Sigmoid colon (tissue), 3 donors: ENCODE measurements at regions not wholly inside any gene's neighbourhood (a gene's known extent, or its start where the extent isn't known, plus 50 kb on each side); places are given as distances from the start of the nearest gene placed in this dataset.

Source experiments
- POLR2A ChIP-seq, 2 donors: fragments of 450-650 bp; IDR thresholded peaks; one replicate each; pipeline ENCODE4 v1.6.1; 2016; ENCODE audit warnings: antibody characterized with exemption in 2 of 2, mild to moderate bottlenecking in 2 of 2, moderate library complexity in 2 of 2
- TF ChIP-seq, protein P1 (sequence below), 4 experiments: fragments of 450-650 bp in 3 of 4; fragments of 200-600 bp in 1 of 4; IDR thresholded peaks; one replicate each; pipeline ENCODE4 v1.5.1; 2016 to 2019; ENCODE audit warnings: antibody characterized with exemption in 4 of 4, mild to moderate bottlenecking in 3 of 4, moderate library complexity in 2 of 4

GRCh38 chr5:117519957-117520500 lies 945.4 kb upstream of the SEMA6A start:
- TF ChIP-seq, protein P1, sequence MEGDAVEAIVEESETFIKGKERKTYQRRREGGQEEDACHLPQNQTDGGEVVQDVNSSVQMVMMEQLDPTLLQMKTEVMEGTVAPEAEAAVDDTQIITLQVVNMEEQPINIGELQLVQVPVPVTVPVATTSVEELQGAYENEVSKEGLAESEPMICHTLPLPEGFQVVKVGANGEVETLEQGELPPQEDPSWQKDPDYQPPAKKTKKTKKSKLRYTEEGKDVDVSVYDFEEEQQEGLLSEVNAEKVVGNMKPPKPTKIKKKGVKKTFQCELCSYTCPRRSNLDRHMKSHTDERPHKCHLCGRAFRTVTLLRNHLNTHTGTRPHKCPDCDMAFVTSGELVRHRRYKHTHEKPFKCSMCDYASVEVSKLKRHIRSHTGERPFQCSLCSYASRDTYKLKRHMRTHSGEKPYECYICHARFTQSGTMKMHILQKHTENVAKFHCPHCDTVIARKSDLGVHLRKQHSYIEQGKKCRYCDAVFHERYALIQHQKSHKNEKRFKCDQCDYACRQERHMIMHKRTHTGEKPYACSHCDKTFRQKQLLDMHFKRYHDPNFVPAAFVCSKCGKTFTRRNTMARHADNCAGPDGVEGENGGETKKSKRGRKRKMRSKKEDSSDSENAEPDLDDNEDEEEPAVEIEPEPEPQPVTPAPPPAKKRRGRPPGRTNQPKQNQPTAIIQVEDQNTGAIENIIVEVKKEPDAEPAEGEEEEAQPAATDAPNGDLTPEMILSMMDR (IDR thresholded peaks at IDR 0.05) = no peak
- TF ChIP-seq POLR2A (IDR thresholded peaks at IDR 0.05) = no peak
